ENCODE measurements at regions not wholly inside any gene's neighbourhood (a gene's known extent, or its start where the extent isn't known, plus 50 kb on each side); places are given as distances from the start of the nearest gene placed in this dataset.

DNA sequence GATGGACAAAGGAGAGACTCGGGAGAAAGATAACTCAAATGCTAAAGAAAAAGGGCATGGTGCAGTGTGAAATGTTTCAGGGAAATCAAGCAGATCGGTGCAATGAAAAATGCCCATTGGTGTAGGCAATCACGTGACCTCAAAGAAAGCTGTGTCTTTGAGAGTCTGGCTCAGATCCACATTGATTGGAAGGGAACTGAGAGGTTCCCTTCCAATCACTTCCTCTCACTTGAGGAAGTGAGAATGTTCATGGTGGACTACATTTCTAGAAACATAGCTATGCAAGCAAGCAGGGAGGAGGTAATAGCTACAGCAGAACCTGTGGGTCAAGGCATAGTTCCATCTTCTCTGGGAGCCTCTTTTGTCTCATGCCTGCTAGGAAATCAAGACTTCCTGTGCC, 187.4 kb downstream of the LPIN1 start:
- no peaks in the 10 kb centered on the region for H3K4me1 ChIP-seq (ENCODE audit: control insufficient read depth, insufficient read depth, low read length)
- CTCF ChIA-PET: no interaction called here
- TF ChIP-seq POLR2AphosphoS5 (IDR thresholded peaks at IDR 0.05; ENCODE audit: low read depth, low read length): no peak
- no peak for DNase-seq (ENCODE audit: low read depth, low spot score)
- in situ Hi-C loops (cut with HindIII; ENCODE audit: low pct_unique_long_range_greater_than_20kb, low sequenced_read_pairs) (no loop called here), intact Hi-C loops (cut with micrococcal nuclease; ENCODE audit: unreplicated experiment) (no loop called here)
- no TSS peak for BruUV-seq (replicated peaks)
- no peaks in the 10 kb centered on the region for H3K36me3 ChIP-seq (ENCODE audit: control insufficient read depth, insufficient read depth, low read length)
- H3K27ac ChIP-seq (ENCODE audit: low read length): no peak overlapping the region
- no peak for ATAC-seq
- H3K9me3 ChIP-seq (ENCODE audit: control insufficient read depth, insufficient read depth, low read depth, low read length): no peaks in the 10 kb centered on the region
- no peaks in the 10 kb centered on the region for H3K27me3 ChIP-seq (ENCODE audit: control insufficient read depth, insufficient read depth, low read length)
- H3K4me3 ChIP-seq (ENCODE audit: low read depth in 2 of 2, low read length in 2 of 2): no peak overlapping the region
- POLR2A ChIA-PET: no interaction called here

DNA sequence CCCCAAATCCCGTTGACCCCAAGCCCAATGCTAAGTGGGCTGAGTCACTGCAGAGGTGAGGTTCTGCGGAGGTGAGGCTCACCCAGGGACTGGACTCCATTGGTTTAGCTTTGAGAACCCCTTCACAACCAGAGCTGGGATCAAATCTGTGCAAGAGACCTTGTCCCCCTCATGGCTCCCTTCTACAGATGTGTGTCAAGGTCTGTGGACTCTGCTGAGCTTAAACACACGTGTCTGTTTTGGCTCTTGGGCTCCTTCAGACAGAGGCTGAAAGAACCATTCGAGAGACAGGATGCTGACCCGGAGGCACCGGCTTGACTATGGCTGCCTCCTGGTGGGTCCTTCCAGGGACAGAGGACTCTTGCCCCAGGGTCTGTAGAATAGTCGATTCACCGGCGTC, 190.3 kb downstream of the LPIN1 start:
- Histone ChIP-seq H3K9me3 (ENCODE audit: control insufficient read depth, insufficient read depth, low read depth, low read length) (no peaks in the 10 kb centered on the region), H3K27ac (ENCODE audit: low read length) (no peak overlapping the region), H3K36me3 (ENCODE audit: control insufficient read depth, insufficient read depth, low read length) (no peaks in the 10 kb centered on the region), H3K4me1 (ENCODE audit: control insufficient read depth, insufficient read depth, low read length) (no peaks in the 10 kb centered on the region), H3K4me3 (ENCODE audit: low read depth in 2 of 2, low read length in 2 of 2) (no peak overlapping the region), H3K27me3 (ENCODE audit: control insufficient read depth, insufficient read depth, low read length) (no peaks in the 10 kb centered on the region)
- TF ChIP-seq REST (IDR thresholded peaks at IDR 0.05; ENCODE audit: insufficient read depth in 1 of 2, low read depth in 2 of 2, low read length in 1 of 2): no peak
- no peak for TF ChIP-seq TCF7L2 (IDR thresholded peaks at IDR 0.05; ENCODE audit: low read depth, low read length)
- TF ChIP-seq CTCF (IDR thresholded peaks at IDR 0.05): no peak
- TF ChIP-seq POLR2AphosphoS5 (IDR thresholded peaks at IDR 0.05; ENCODE audit: low read depth, low read length): no peak
- TF ChIP-seq SIN3A (IDR thresholded peaks at IDR 0.05; ENCODE audit: borderline replicate concordance, insufficient read depth, low read depth, low read length): no peak
- no peak for ATAC-seq
- no TSS peak for BruUV-seq (replicated peaks)
- intact Hi-C loops (cut with micrococcal nuclease; ENCODE audit: unreplicated experiment): no loop called here
- in situ Hi-C loops (cut with HindIII; ENCODE audit: low pct_unique_long_range_greater_than_20kb, low sequenced_read_pairs): no loop called here
- ChIA-PET POLR2A (no interaction called here), CTCF (no interaction called here)
- DNase-seq (ENCODE audit: low read depth, low spot score): no peak

DNA sequence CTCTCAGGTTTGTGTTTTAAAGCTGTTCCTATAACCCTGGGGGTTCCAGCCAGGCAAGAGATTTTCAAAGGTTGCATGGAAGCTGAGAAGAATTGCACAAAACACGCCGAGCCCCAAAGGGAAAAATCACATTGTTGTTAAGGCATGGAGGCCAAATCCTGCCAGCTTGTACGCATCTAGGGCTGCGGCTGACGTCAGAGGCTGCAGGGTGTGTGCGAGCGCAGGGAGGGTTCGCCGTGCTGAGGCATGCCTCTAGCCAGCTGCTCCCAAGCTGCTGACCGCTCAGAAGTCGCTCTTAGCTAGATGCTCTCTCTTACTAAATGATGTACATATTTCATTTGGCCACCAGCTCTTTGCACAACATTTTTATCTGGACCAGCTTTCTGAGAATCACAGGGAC, 191.8 kb downstream of the LPIN1 start:
- in situ Hi-C loops (cut with HindIII; ENCODE audit: low pct_unique_long_range_greater_than_20kb, low sequenced_read_pairs): no loop called here
- no peak for ATAC-seq
- no TSS peak for BruUV-seq (replicated peaks)

More for the DNA sequence above, 191.8 kb downstream of the LPIN1 start:
- no peaks in the 10 kb centered on the region for H3K27me3 ChIP-seq (ENCODE audit: control insufficient read depth, insufficient read depth, low read length)
- CTCF ChIA-PET: no interaction called here
- POLR2A ChIA-PET: no interaction called here
- H3K36me3 ChIP-seq (ENCODE audit: control insufficient read depth, insufficient read depth, low read length): no peaks in the 10 kb centered on the region
- no peak for DNase-seq (ENCODE audit: low read depth, low spot score)
- no peaks in the 10 kb centered on the region for H3K9me3 ChIP-seq (ENCODE audit: control insufficient read depth, insufficient read depth, low read depth, low read length)
- intact Hi-C loops (cut with micrococcal nuclease; ENCODE audit: unreplicated experiment): no loop called here
- H3K4me1 ChIP-seq (ENCODE audit: control insufficient read depth, insufficient read depth, low read length): no peaks in the 10 kb centered on the region
- no peak overlapping the region for H3K27ac ChIP-seq (ENCODE audit: low read length)
- TF ChIP-seq TCF7L2 (IDR thresholded peaks at IDR 0.05; ENCODE audit: low read depth, low read length) (no peak), CTCF (IDR thresholded peaks at IDR 0.05) (no peak), SIN3A (IDR thresholded peaks at IDR 0.05; ENCODE audit: borderline replicate concordance, insufficient read depth, low read depth, low read length) (no peak), POLR2AphosphoS5 (IDR thresholded peaks at IDR 0.05; ENCODE audit: low read depth, low read length) (no peak), REST (IDR thresholded peaks at IDR 0.05; ENCODE audit: insufficient read depth in 1 of 2, low read depth in 2 of 2, low read length in 1 of 2) (no peak)
- no peak overlapping the region for H3K4me3 ChIP-seq (ENCODE audit: low read depth in 2 of 2, low read length in 2 of 2)

All from Panc1 (cell line).